ENCODE measurements at regions not wholly inside any gene's neighbourhood (a gene's known extent, or its start where the extent isn't known, plus 50 kb on each side); places are given as distances from the start of the nearest gene placed in this dataset.
"Not testable (repeated sequence)": the region's sequence is repeated elsewhere in the genome, so short reads cannot be mapped to it uniquely, and the experiment has no call there.

- Histone ChIP-seq H3K9me3 (peaks cover 13% of the 10 kb centered on the region), H3K27ac (no peak overlapping the region), H3K4me1 (ENCODE audit: control insufficient read depth in 1 of 2, low read depth in 2 of 2) (no peaks in the 10 kb centered on the region), H3K27me3 (replicated peaks; ENCODE audit: insufficient read depth) (no peaks in the 10 kb centered on the region), H3K36me3 (no peaks in the 10 kb centered on the region), H3K4me3 (no peak overlapping the region)
- DNase-seq (ENCODE audit: low spot score), result no peak
- ATAC-seq (ENCODE audit: insufficient number of reproducible peaks, low FRiP score, low read depth), result no peak
- no peak for TF ChIP-seq CTCF (IDR thresholded peaks at IDR 0.05)
These were observed 164.6 kb upstream of the FERMT1 start for GRCh38 chr20:6287471-6287870.

- H3K27me3 ChIP-seq (replicated peaks; ENCODE audit: insufficient read depth), result no peaks in the 10 kb centered on the region
- H3K9me3 ChIP-seq, result peaks cover 13% of the 10 kb centered on the region
- no peak overlapping the region for H3K4me3 ChIP-seq
- H3K27ac ChIP-seq, result no peak overlapping the region
- no peak for DNase-seq (ENCODE audit: low spot score)
- TF ChIP-seq CTCF (IDR thresholded peaks at IDR 0.05), result no peak
- peaks cover 0 to 3% of the 10 kb centered on the region in 2 donors for H3K4me1 ChIP-seq (ENCODE audit: control insufficient read depth in 1 of 2, low read depth in 2 of 2)
- no peak for ATAC-seq (ENCODE audit: insufficient number of reproducible peaks, low FRiP score, low read depth)
- H3K36me3 ChIP-seq, result no peaks in the 10 kb centered on the region
These were observed 159.8 kb upstream of the FERMT1 start for GRCh38 chr20:6282642-6283041.

- Histone ChIP-seq H3K4me1 (ENCODE audit: control insufficient read depth in 1 of 2, low read depth in 2 of 2) (peaks cover 0 to 29% of the 10 kb centered on the region in 2 donors), H3K9me3 (peaks cover 6% of the 10 kb centered on the region), H3K27me3 (replicated peaks; ENCODE audit: insufficient read depth) (no peaks in the 10 kb centered on the region), H3K27ac (no peak overlapping the region), H3K4me3 (no peak overlapping the region), H3K36me3 (no peaks in the 10 kb centered on the region)
- ATAC-seq (ENCODE audit: insufficient number of reproducible peaks, low FRiP score, low read depth), result peak; percentile 24
- TF ChIP-seq CTCF (IDR thresholded peaks at IDR 0.05), result no peak
- no peak for DNase-seq (ENCODE audit: low spot score)
These were observed 154.9 kb upstream of the FERMT1 start for GRCh38 chr20:6277661-6278240.

GRCh38 chr20:6270404-6270803, 147.6 kb upstream of the FERMT1 start:
- H3K4me1 ChIP-seq (ENCODE audit: control insufficient read depth in 1 of 2, low read depth in 2 of 2), result peaks cover 0 to 19% of the 10 kb centered on the region in 2 donors
- H3K4me3 ChIP-seq; H3K27me3 ChIP-seq (replicated peaks; ENCODE audit: insufficient read depth); H3K9me3 ChIP-seq; H3K36me3 ChIP-seq; DNase-seq (ENCODE audit: low spot score); ATAC-seq (ENCODE audit: insufficient number of reproducible peaks, low FRiP score, low read depth); H3K27ac ChIP-seq: not testable (repeated sequence)

GRCh38 chr20:6269168-6269873, 146.5 kb upstream of the FERMT1 start:
- H3K27me3 ChIP-seq (replicated peaks; ENCODE audit: insufficient read depth), result no peaks in the 10 kb centered on the region
- no peak for TF ChIP-seq CTCF (IDR thresholded peaks at IDR 0.05)
- no peaks in the 10 kb centered on the region for H3K36me3 ChIP-seq
- peaks cover 0 to 14% of the 10 kb centered on the region in 2 donors for H3K4me1 ChIP-seq (ENCODE audit: control insufficient read depth in 1 of 2, low read depth in 2 of 2)
- H3K4me3 ChIP-seq, result no peak overlapping the region
- DNase-seq (ENCODE audit: low spot score), result no peak
- H3K27ac ChIP-seq, result no peak overlapping the region
- H3K9me3 ChIP-seq, result no peaks in the 10 kb centered on the region
- no peak for ATAC-seq (ENCODE audit: insufficient number of reproducible peaks, low FRiP score, low read depth)
